B cell (primary cell): ENCODE measurements at regions not wholly inside any gene's neighbourhood (a gene's known extent, or its start where the extent isn't known, plus 50 kb on each side); places are given as distances from the start of the nearest gene placed in this dataset.

Experiments
- EZH2 ChIP-seq: IDR thresholded peaks from 2 replicates; pipeline ENCODE4 v1.6.1; 2012; ENCODE audit warnings: borderline replicate concordance, low read depth, mild to moderate bottlenecking, moderate library complexity, low read length; ENCODE audit not compliant: insufficient read depth, poor library complexity, severe bottlenecking
- TF ChIP-seq, protein P1 (sequence below): fragments of 200-600 bp; IDR thresholded peaks from one replicate; pipeline ENCODE4 v1.8.0; 2022; ENCODE audit warnings: antibody characterized with exemption, mild to moderate bottlenecking

DNA sequence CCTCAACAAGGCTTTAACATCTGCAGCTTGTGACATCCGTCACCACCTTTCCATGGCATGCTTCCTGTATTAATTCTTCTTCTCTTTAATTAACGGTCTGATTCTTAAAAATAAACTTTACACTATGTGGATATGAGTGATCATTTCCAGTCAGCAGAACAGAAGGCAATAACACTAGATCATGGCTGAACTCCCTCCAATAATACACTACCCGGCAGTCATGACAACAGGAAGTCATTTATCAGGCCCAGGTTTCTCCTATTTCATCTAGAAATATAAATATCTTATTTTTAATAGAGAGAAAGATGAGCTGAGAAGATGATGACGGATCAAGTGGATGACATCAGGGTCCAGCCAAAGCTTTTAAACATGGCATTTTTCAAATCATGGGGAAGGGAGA lies 792.2 kb downstream of the SLC4A3 start:
- TF ChIP-seq, protein P1, sequence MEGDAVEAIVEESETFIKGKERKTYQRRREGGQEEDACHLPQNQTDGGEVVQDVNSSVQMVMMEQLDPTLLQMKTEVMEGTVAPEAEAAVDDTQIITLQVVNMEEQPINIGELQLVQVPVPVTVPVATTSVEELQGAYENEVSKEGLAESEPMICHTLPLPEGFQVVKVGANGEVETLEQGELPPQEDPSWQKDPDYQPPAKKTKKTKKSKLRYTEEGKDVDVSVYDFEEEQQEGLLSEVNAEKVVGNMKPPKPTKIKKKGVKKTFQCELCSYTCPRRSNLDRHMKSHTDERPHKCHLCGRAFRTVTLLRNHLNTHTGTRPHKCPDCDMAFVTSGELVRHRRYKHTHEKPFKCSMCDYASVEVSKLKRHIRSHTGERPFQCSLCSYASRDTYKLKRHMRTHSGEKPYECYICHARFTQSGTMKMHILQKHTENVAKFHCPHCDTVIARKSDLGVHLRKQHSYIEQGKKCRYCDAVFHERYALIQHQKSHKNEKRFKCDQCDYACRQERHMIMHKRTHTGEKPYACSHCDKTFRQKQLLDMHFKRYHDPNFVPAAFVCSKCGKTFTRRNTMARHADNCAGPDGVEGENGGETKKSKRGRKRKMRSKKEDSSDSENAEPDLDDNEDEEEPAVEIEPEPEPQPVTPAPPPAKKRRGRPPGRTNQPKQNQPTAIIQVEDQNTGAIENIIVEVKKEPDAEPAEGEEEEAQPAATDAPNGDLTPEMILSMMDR = no peak
- TF ChIP-seq EZH2 = no peak
